ENCODE measurements at regions not wholly inside any gene's neighbourhood (a gene's known extent, or its start where the extent isn't known, plus 50 kb on each side); places are given as distances from the start of the nearest gene placed in this dataset.

DNA sequence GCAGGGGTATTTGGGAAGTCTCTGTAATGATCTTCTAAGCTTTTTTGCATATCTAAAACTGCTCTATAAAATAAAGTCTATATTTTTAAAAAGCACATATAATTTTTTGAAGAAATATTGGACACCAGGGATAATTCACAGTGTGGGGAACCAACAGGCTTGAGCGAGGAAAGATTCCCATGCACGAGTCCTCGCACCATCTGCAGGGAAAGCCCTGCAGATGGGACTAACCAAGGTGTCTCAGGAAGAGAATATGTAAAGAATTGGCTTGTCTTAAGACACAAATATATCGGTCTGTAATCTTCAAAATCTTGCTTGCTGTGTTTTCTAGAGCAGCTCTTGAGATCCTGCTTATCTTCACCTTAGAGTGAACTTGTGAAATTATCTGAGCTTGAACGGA lies 77.2 kb upstream of the SEMA6D start:
- Histone ChIP-seq H3K9me3 (ENCODE audit: control insufficient read depth in 2 of 2, low read length in 2 of 2) (no peaks in the 10 kb centered on the region), H3K4me3 (ENCODE audit: low read length in 2 of 2) (no peak overlapping the region)

GRCh38 chr15:47640901-47641300 lies 76.4 kb upstream of the SEMA6D start:
- no peak overlapping the region for H3K9ac ChIP-seq (ENCODE audit: low read depth in 1 of 2, low read length in 2 of 2)
- H3K4me1 ChIP-seq (ENCODE audit: control insufficient read depth in 2 of 2, insufficient read depth in 2 of 2, low read length in 2 of 2): no peaks in the 10 kb centered on the region
- H3K4me3 ChIP-seq (ENCODE audit: low read length in 2 of 2): no peak overlapping the region
- no peaks in the 10 kb centered on the region for H3K27me3 ChIP-seq (ENCODE audit: control insufficient read depth in 2 of 2, insufficient read depth in 2 of 2, low read length in 2 of 2)
- no peaks in the 10 kb centered on the region for H3K9me3 ChIP-seq (ENCODE audit: control insufficient read depth in 2 of 2, low read length in 2 of 2)
- H3K27ac ChIP-seq (ENCODE audit: low read depth in 2 of 2, low read length in 2 of 2): no peak overlapping the region
- no peaks in the 10 kb centered on the region for H3K36me3 ChIP-seq (ENCODE audit: control insufficient read depth in 2 of 2, insufficient read depth in 2 of 2, low read length in 2 of 2)

More for the DNA sequence above, 77.2 kb upstream of the SEMA6D start:
- Histone ChIP-seq H3K36me3 (ENCODE audit: control insufficient read depth in 2 of 2, insufficient read depth in 2 of 2, low read length in 2 of 2) (no peaks in the 10 kb centered on the region), H3K4me1 (ENCODE audit: control insufficient read depth in 2 of 2, insufficient read depth in 2 of 2, low read length in 2 of 2) (no peaks in the 10 kb centered on the region), H3K9ac (ENCODE audit: low read depth in 1 of 2, low read length in 2 of 2) (no peak overlapping the region), H3K27me3 (ENCODE audit: control insufficient read depth in 2 of 2, insufficient read depth in 2 of 2, low read length in 2 of 2) (no peaks in the 10 kb centered on the region), H3K27ac (ENCODE audit: low read depth in 2 of 2, low read length in 2 of 2) (no peak overlapping the region)

- H3K4me1 ChIP-seq (ENCODE audit: control insufficient read depth in 2 of 2, insufficient read depth in 2 of 2, low read length in 2 of 2): no peaks in the 10 kb centered on the region
- H3K4me3 ChIP-seq (ENCODE audit: low read length in 2 of 2): no peak overlapping the region
- H3K9me3 ChIP-seq (ENCODE audit: control insufficient read depth in 2 of 2, low read length in 2 of 2): no peaks in the 10 kb centered on the region
- no peaks in the 10 kb centered on the region for H3K27me3 ChIP-seq (ENCODE audit: control insufficient read depth in 2 of 2, insufficient read depth in 2 of 2, low read length in 2 of 2)
- H3K9ac ChIP-seq (ENCODE audit: low read depth in 1 of 2, low read length in 2 of 2): no peak overlapping the region
- H3K27ac ChIP-seq (ENCODE audit: low read depth in 2 of 2, low read length in 2 of 2): no peak overlapping the region
- no peaks in the 10 kb centered on the region for H3K36me3 ChIP-seq (ENCODE audit: control insufficient read depth in 2 of 2, insufficient read depth in 2 of 2, low read length in 2 of 2)
Observed at GRCh38 chr15:47644722-47645121, 72.6 kb upstream of the SEMA6D start.

DNA sequence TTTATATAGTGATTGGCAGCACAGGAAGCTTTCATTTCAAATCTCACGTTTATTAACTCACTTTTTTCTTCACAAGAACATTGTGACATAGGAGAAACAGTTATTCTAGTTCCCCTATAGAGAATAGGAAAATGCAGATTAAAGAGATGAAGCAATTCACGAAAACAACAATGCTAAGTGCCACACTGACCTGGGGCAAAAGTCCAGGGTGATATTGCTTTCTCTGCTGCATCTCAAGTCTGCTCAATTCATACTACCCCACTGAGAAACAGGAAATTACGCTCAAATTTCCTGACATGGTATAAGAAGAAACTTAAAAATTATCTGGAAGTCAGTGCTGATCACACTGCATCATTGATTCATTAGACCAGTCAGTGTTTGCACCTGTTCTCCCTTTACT lies 66.7 kb upstream of the SEMA6D start:
- H3K4me1 ChIP-seq (ENCODE audit: control insufficient read depth in 2 of 2, insufficient read depth in 2 of 2, low read length in 2 of 2): no peaks in the 10 kb centered on the region
- H3K27ac ChIP-seq (ENCODE audit: low read depth in 2 of 2, low read length in 2 of 2): no peak overlapping the region
- H3K9me3 ChIP-seq (ENCODE audit: control insufficient read depth in 2 of 2, low read length in 2 of 2): no peaks in the 10 kb centered on the region
- H3K36me3 ChIP-seq (ENCODE audit: control insufficient read depth in 2 of 2, insufficient read depth in 2 of 2, low read length in 2 of 2): no peaks in the 10 kb centered on the region
- no peak overlapping the region for H3K9ac ChIP-seq (ENCODE audit: low read depth in 1 of 2, low read length in 2 of 2)
- no peaks in the 10 kb centered on the region for H3K27me3 ChIP-seq (ENCODE audit: control insufficient read depth in 2 of 2, insufficient read depth in 2 of 2, low read length in 2 of 2)
- H3K4me3 ChIP-seq (ENCODE audit: low read length in 2 of 2): no peak overlapping the region

- no peaks in the 10 kb centered on the region for H3K4me1 ChIP-seq (ENCODE audit: control insufficient read depth in 2 of 2, insufficient read depth in 2 of 2, low read length in 2 of 2)
- H3K36me3 ChIP-seq (ENCODE audit: control insufficient read depth in 2 of 2, insufficient read depth in 2 of 2, low read length in 2 of 2): no peaks in the 10 kb centered on the region
- no peak overlapping the region for H3K9ac ChIP-seq (ENCODE audit: low read depth in 1 of 2, low read length in 2 of 2)
- H3K9me3 ChIP-seq (ENCODE audit: control insufficient read depth in 2 of 2, low read length in 2 of 2): no peaks in the 10 kb centered on the region
- H3K27me3 ChIP-seq (ENCODE audit: control insufficient read depth in 2 of 2, insufficient read depth in 2 of 2, low read length in 2 of 2): no peaks in the 10 kb centered on the region
- H3K4me3 ChIP-seq (ENCODE audit: low read length in 2 of 2): no peak overlapping the region
- H3K27ac ChIP-seq (ENCODE audit: low read depth in 2 of 2, low read length in 2 of 2): no peak overlapping the region
Observed at GRCh38 chr15:47652328-47652727, 65.0 kb upstream of the SEMA6D start.

GRCh38 chr15:47652844-47653243 lies 64.5 kb upstream of the SEMA6D start:
- no peaks in the 10 kb centered on the region for H3K27me3 ChIP-seq (ENCODE audit: control insufficient read depth in 2 of 2, insufficient read depth in 2 of 2, low read length in 2 of 2)
- no peaks in the 10 kb centered on the region for H3K4me1 ChIP-seq (ENCODE audit: control insufficient read depth in 2 of 2, insufficient read depth in 2 of 2, low read length in 2 of 2)
- H3K27ac ChIP-seq (ENCODE audit: low read depth in 2 of 2, low read length in 2 of 2): no peak overlapping the region
- no peak overlapping the region for H3K9ac ChIP-seq (ENCODE audit: low read depth in 1 of 2, low read length in 2 of 2)
- H3K9me3 ChIP-seq (ENCODE audit: control insufficient read depth in 2 of 2, low read length in 2 of 2): no peaks in the 10 kb centered on the region
- no peaks in the 10 kb centered on the region for H3K36me3 ChIP-seq (ENCODE audit: control insufficient read depth in 2 of 2, insufficient read depth in 2 of 2, low read length in 2 of 2)
- H3K4me3 ChIP-seq (ENCODE audit: low read length in 2 of 2): no peak overlapping the region

- Histone ChIP-seq H3K36me3 (ENCODE audit: control insufficient read depth in 2 of 2, insufficient read depth in 2 of 2, low read length in 2 of 2) (no peaks in the 10 kb centered on the region), H3K27me3 (ENCODE audit: control insufficient read depth in 2 of 2, insufficient read depth in 2 of 2, low read length in 2 of 2) (no peaks in the 10 kb centered on the region), H3K27ac (ENCODE audit: low read depth in 2 of 2, low read length in 2 of 2) (no peak overlapping the region), H3K9me3 (ENCODE audit: control insufficient read depth in 2 of 2, low read length in 2 of 2) (no peaks in the 10 kb centered on the region), H3K9ac (ENCODE audit: low read depth in 1 of 2, low read length in 2 of 2) (no peak overlapping the region), H3K4me1 (ENCODE audit: control insufficient read depth in 2 of 2, insufficient read depth in 2 of 2, low read length in 2 of 2) (no peaks in the 10 kb centered on the region), H3K4me3 (ENCODE audit: low read length in 2 of 2) (no peak overlapping the region)
Observed at GRCh38 chr15:47661661-47662180, 55.6 kb upstream of the SEMA6D start.

DNA sequence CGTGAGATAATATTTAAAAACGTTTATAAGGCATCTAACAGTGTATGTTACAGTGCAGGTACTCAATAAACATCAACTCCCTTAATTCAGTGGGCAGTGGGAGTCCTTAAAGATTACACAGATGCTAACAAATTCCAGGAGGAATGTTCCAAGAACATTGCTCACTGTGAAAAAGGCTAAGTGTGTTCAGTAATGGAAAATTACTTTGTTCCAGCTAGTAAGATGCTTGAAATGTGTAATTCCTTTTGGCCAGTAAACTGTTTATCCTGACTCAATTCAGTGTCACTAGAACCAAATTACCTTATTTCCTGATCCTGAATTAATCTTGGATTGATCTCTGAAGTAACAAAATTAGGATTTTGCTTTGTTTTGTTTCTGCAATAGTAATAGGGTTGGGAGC lies 54.2 kb upstream of the SEMA6D start:
- H3K4me1 ChIP-seq (ENCODE audit: control insufficient read depth in 2 of 2, insufficient read depth in 2 of 2, low read length in 2 of 2): no peaks in the 10 kb centered on the region
- H3K9me3 ChIP-seq (ENCODE audit: control insufficient read depth in 2 of 2, low read length in 2 of 2): no peaks in the 10 kb centered on the region
- no peaks in the 10 kb centered on the region for H3K27me3 ChIP-seq (ENCODE audit: control insufficient read depth in 2 of 2, insufficient read depth in 2 of 2, low read length in 2 of 2)
- H3K27ac ChIP-seq (ENCODE audit: low read depth in 2 of 2, low read length in 2 of 2): no peak overlapping the region
- H3K4me3 ChIP-seq (ENCODE audit: low read length in 2 of 2): no peak overlapping the region
- no peak overlapping the region for H3K9ac ChIP-seq (ENCODE audit: low read depth in 1 of 2, low read length in 2 of 2)
- H3K36me3 ChIP-seq (ENCODE audit: control insufficient read depth in 2 of 2, insufficient read depth in 2 of 2, low read length in 2 of 2): no peaks in the 10 kb centered on the region
